ENCODE measurements at regions not wholly inside any gene's neighbourhood (a gene's known extent, or its start where the extent isn't known, plus 50 kb on each side); places are given as distances from the start of the nearest gene placed in this dataset.

GRCh38 chr2:236922061-236922460, 163.6 kb upstream of the COPS8 start:
- Histone ChIP-seq H3K79me2 (ENCODE audit: insufficient read depth, low read length) (no peaks in the 10 kb centered on the region), H3K9me3 (ENCODE audit: low read depth, low read length) (no peaks in the 10 kb centered on the region), H3K4me3 (ENCODE audit: insufficient read depth, low read length) (no peak overlapping the region), H4K20me1 (ENCODE audit: insufficient read depth, low read length) (no peaks in the 10 kb centered on the region), H3K4me2 (ENCODE audit: insufficient read depth, low read length) (no peak overlapping the region), H3K36me3 (ENCODE audit: insufficient read depth, low read length) (no peaks in the 10 kb centered on the region), H2AFZ (ENCODE audit: low read length) (no peak overlapping the region), H3K4me1 (ENCODE audit: insufficient read depth, low read length) (no peaks in the 10 kb centered on the region), H3K27ac (ENCODE audit: low read depth, low read length) (no peak overlapping the region), H3K27me3 (ENCODE audit: insufficient read depth, low read length) (peaks cover 14% of the 10 kb centered on the region)
- no peak for DNase-seq (ENCODE audit: insufficient read length, low spot score, missing footprints)
- no peak for TF ChIP-seq CTCF (IDR thresholded peaks at IDR 0.05; ENCODE audit: extremely low read depth, low read depth, low read length)

- H3K4me3 ChIP-seq (ENCODE audit: insufficient read depth, low read length), result peak overlapping the region; percentile 58
- peaks cover 14% of the 10 kb centered on the region for H3K27me3 ChIP-seq (ENCODE audit: insufficient read depth, low read length)
- no peak for DNase-seq (ENCODE audit: insufficient read length, low spot score, missing footprints)
Measured at GRCh38 chr2:236928380-236929037, 157.2 kb upstream of the COPS8 start.

GRCh38 chr2:236932831-236933361, 152.8 kb upstream of the COPS8 start:
- no peak for DNase-seq (ENCODE audit: insufficient read length, low spot score, missing footprints)
- no peak for TF ChIP-seq CTCF (IDR thresholded peaks at IDR 0.05; ENCODE audit: extremely low read depth, low read depth, low read length)
- Histone ChIP-seq H3K27ac (ENCODE audit: low read depth, low read length) (no peak overlapping the region), H3K4me2 (ENCODE audit: insufficient read depth, low read length) (no peak overlapping the region), H2AFZ (ENCODE audit: low read length) (no peak overlapping the region), H3K36me3 (ENCODE audit: insufficient read depth, low read length) (no peaks in the 10 kb centered on the region), H3K4me1 (ENCODE audit: insufficient read depth, low read length) (peaks cover 3% of the 10 kb centered on the region), H3K9me3 (ENCODE audit: low read depth, low read length) (no peaks in the 10 kb centered on the region), H3K79me2 (ENCODE audit: insufficient read depth, low read length) (no peaks in the 10 kb centered on the region), H4K20me1 (ENCODE audit: insufficient read depth, low read length) (no peaks in the 10 kb centered on the region), H3K4me3 (ENCODE audit: insufficient read depth, low read length) (no peak overlapping the region), H3K27me3 (ENCODE audit: insufficient read depth, low read length) (peaks cover 19% of the 10 kb centered on the region)

More at GRCh38 chr2:236928380-236929037, 157.2 kb upstream of the COPS8 start:
- peak overlapping the region; percentile 73 for H3K4me2 ChIP-seq (ENCODE audit: insufficient read depth, low read length)
- no peaks in the 10 kb centered on the region for H3K36me3 ChIP-seq (ENCODE audit: insufficient read depth, low read length)
- H3K9me3 ChIP-seq (ENCODE audit: low read depth, low read length), result no peaks in the 10 kb centered on the region
- no peaks in the 10 kb centered on the region for H3K79me2 ChIP-seq (ENCODE audit: insufficient read depth, low read length)
- no peaks in the 10 kb centered on the region for H4K20me1 ChIP-seq (ENCODE audit: insufficient read depth, low read length)
- H3K27ac ChIP-seq (ENCODE audit: low read depth, low read length), result no peak overlapping the region
- no peak for TF ChIP-seq CTCF (IDR thresholded peaks at IDR 0.05; ENCODE audit: extremely low read depth, low read depth, low read length)
- H2AFZ ChIP-seq (ENCODE audit: low read length), result peak overlapping the region; percentile 78
- peaks cover 3% of the 10 kb centered on the region for H3K4me1 ChIP-seq (ENCODE audit: insufficient read depth, low read length)

- no peak for DNase-seq (ENCODE audit: insufficient read length, low spot score, missing footprints)
- Histone ChIP-seq H3K27me3 (ENCODE audit: insufficient read depth, low read length) (peaks cover 19% of the 10 kb centered on the region), H3K79me2 (ENCODE audit: insufficient read depth, low read length) (no peaks in the 10 kb centered on the region), H3K4me1 (ENCODE audit: insufficient read depth, low read length) (no peaks in the 10 kb centered on the region), H3K27ac (ENCODE audit: low read depth, low read length) (no peak overlapping the region), H3K9me3 (ENCODE audit: low read depth, low read length) (no peaks in the 10 kb centered on the region), H3K4me3 (ENCODE audit: insufficient read depth, low read length) (no peak overlapping the region), H4K20me1 (ENCODE audit: insufficient read depth, low read length) (no peaks in the 10 kb centered on the region), H3K4me2 (ENCODE audit: insufficient read depth, low read length) (no peak overlapping the region), H2AFZ (ENCODE audit: low read length) (no peak overlapping the region), H3K36me3 (ENCODE audit: insufficient read depth, low read length) (no peaks in the 10 kb centered on the region)
- no peak for TF ChIP-seq CTCF (IDR thresholded peaks at IDR 0.05; ENCODE audit: extremely low read depth, low read depth, low read length)
Measured at GRCh38 chr2:236934166-236934565, 151.5 kb upstream of the COPS8 start.
